A549 (cell line): ENCODE measurements at regions not wholly inside any gene's neighbourhood (a gene's known extent, or its start where the extent isn't known, plus 50 kb on each side); places are given as distances from the start of the nearest gene placed in this dataset.
A peak's percentile ranks its signal among the peaks of the same experiment; 100 is the strongest.

Source experiments
- ATAC-seq, 2 experiments: fragments of 200-7000 bp in 1 of 2; fragments of >200 bp in 1 of 2; cut with Nextera tagmentation in 1 of 2; cut with Tn5 transposase in 1 of 2; 3 replicates each; pipeline versions ENCODE4 v1.8.0 to v1.9.1; 2018 to 2020; ENCODE audit warnings: mild to moderate bottlenecking in 1 of 2, moderate library complexity in 1 of 2
- CTCF ChIA-PET: fragments of 300-600 bp; sonication (Branson Sonifier 250); formaldehyde crosslinking; extraction: SDS; loops from one replicate; lab custom pipeline; 2021; ENCODE audit warnings: antibody characterized with exemption, inconsistent platforms; lab: Yijun Ruan, JAX
- POLR2A ChIA-PET: fragments of 350-600 bp; formaldehyde crosslinking; extraction: SDS; loops from one replicate; lab custom pipeline; 2021; ENCODE audit warnings: antibody characterized with exemption, inconsistent platforms; lab: Yijun Ruan, JAX
- DNase-seq, 2 experiments: peaks; one replicate each; pipeline versions ENCODE4 v3.0.0 to v3.0.0-alpha.2; 2011 to 2016; ENCODE audit warnings: low read depth in 1 of 2, low spot score in 1 of 2
- FAIRE-seq: peaks from 2 replicates; lab custom pipeline; 2011; peaks lifted over from hg19 to GRCh38; lab: Jason Lieb, UNC
- H3K27ac ChIP-seq, 2 experiments: fragments of >200 bp; sonication (Bioruptor Twin); formaldehyde crosslinking; 3 replicates each; pipeline ENCODE4 v1.5.1; 2016 to 2017
- H3K4me1 ChIP-seq: fragments of >200 bp; sonication (Bioruptor Twin); formaldehyde crosslinking; 3 replicates; pipeline ENCODE4 v1.6.1; 2016
- H3K4me2 ChIP-seq: fragments of >200 bp; sonication (Bioruptor Twin); formaldehyde crosslinking; 3 replicates; pipeline ENCODE4 v1.6.1; 2016
- H3K4me3 ChIP-seq: fragments of >200 bp; sonication (Bioruptor Twin); formaldehyde crosslinking; 3 replicates; pipeline ENCODE4 v1.5.1; 2016
- H3K9me3 ChIP-seq: fragments of >200 bp; sonication (Bioruptor Twin); formaldehyde crosslinking; 3 replicates; pipeline ENCODE4 v1.6.1; 2016
- ATOH8 ChIP-seq: fragments of 250-450 bp; sonication (Bioruptor Pico); IDR thresholded peaks from 2 replicates; pipeline ENCODE4 v1.5.0; 2020; ENCODE audit warnings: low read depth, mild to moderate bottlenecking, moderate library complexity
- BHLHE40 ChIP-seq: IDR thresholded peaks from 2 replicates; pipeline ENCODE4 v1.6.1; 2012; ENCODE audit warnings: low read depth, low read length, inconsistent platforms
- CBX2 ChIP-seq: fragments of 200-600 bp; sonication (generic); IDR thresholded peaks from 2 replicates; pipeline ENCODE4 v1.6.1; 2016; ENCODE audit warnings: low read depth, mild to moderate bottlenecking, borderline replicate concordance
- CBX8 ChIP-seq: fragments of 200-600 bp; sonication (generic); IDR thresholded peaks from 2 replicates; pipeline ENCODE4 v1.6.1; 2016
- CEBPB ChIP-seq, 2 experiments: fragments of >200 bp in 1 of 2; sonication (Bioruptor Twin) in 1 of 2; formaldehyde crosslinking in 1 of 2; IDR thresholded peaks; 2 replicates each; pipeline ENCODE4 v1.6.1; 2012 to 2016
- E2F6 ChIP-seq: IDR thresholded peaks from 2 replicates; pipeline ENCODE4 v1.6.1; 2012; ENCODE audit warnings: low read depth, borderline replicate concordance
- EHF ChIP-seq: fragments of 250-450 bp; sonication (Bioruptor Pico); IDR thresholded peaks from 2 replicates; pipeline ENCODE4 v1.5.0; 2020; ENCODE audit warnings: mild to moderate bottlenecking
- FOXS1 ChIP-seq: fragments of 250-450 bp; sonication (Bioruptor Pico); IDR thresholded peaks from 2 replicates; pipeline ENCODE4 v1.5.0; 2020; ENCODE audit warnings: mild to moderate bottlenecking, moderate library complexity
- HDAC2 ChIP-seq: fragments of 200-600 bp; sonication (generic); IDR thresholded peaks from 2 replicates; pipeline ENCODE4 v1.6.1; 2016
- HMGXB4 ChIP-seq: fragments of 250-450 bp; sonication (Bioruptor Pico); IDR thresholded peaks from 2 replicates; pipeline ENCODE4 v1.5.0; 2021; ENCODE audit warnings: mild to moderate bottlenecking, moderate library complexity, borderline replicate concordance
- HOXA7 ChIP-seq: fragments of 250-450 bp; sonication (Bioruptor Pico); IDR thresholded peaks from 2 replicates; pipeline ENCODE4 v1.5.0; 2020; ENCODE audit warnings: mild to moderate bottlenecking, moderate library complexity
- HOXB13 ChIP-seq: fragments of 250-450 bp; sonication (Bioruptor Pico); IDR thresholded peaks from 2 replicates; pipeline ENCODE4 v1.5.0; 2020; ENCODE audit warnings: low read depth, mild to moderate bottlenecking, moderate library complexity
- HOXB5 ChIP-seq: fragments of 250-450 bp; sonication (Bioruptor Pico); IDR thresholded peaks from 2 replicates; pipeline ENCODE4 v1.5.0; 2020; ENCODE audit warnings: mild to moderate bottlenecking, moderate library complexity
- JUN ChIP-seq, 2 experiments: fragments of >200 bp; sonication (Bioruptor Twin); formaldehyde crosslinking; IDR thresholded peaks; 2 replicates in 1 of 2; 3 replicates in 1 of 2; pipeline ENCODE4 v1.6.1; 2016 to 2017
- KDM1A ChIP-seq: fragments of 200-600 bp; sonication (generic); IDR thresholded peaks from 2 replicates; pipeline ENCODE4 v1.6.1; 2016; ENCODE audit warnings: low read depth, mild to moderate bottlenecking
- PHF8 ChIP-seq: fragments of 200-600 bp; sonication (generic); IDR thresholded peaks from 2 replicates; pipeline ENCODE4 v1.6.1; 2016; ENCODE audit warnings: low read depth, mild to moderate bottlenecking, antibody characterized with exemption, moderate library complexity, borderline replicate concordance
- POLR2A ChIP-seq: IDR thresholded peaks from 2 replicates; pipeline ENCODE4 v1.6.1; 2012; ENCODE audit warnings: mild to moderate bottlenecking, low read length
- RAD21 ChIP-seq, 2 experiments: fragments of >200 bp in 1 of 2; sonication (Bioruptor Twin) in 1 of 2; formaldehyde crosslinking in 1 of 2; IDR thresholded peaks in 1 of 2; conservative IDR thresholded peaks in 1 of 2; 2 replicates in 1 of 2; 3 replicates in 1 of 2; pipeline ENCODE4 v1.6.1; 2012 to 2018; ENCODE audit warnings: inconsistent platforms in 1 of 2
- RCOR1 ChIP-seq: fragments of 150-350 bp; IDR thresholded peaks from 2 replicates; pipeline ENCODE4 v1.6.1; 2014; ENCODE audit warnings: antibody characterized with exemption, low read length, low read depth
- RNF2 ChIP-seq: fragments of 200-600 bp; sonication (generic); IDR thresholded peaks from 2 replicates; pipeline ENCODE4 v1.6.1; 2016; ENCODE audit warnings: low read depth, mild to moderate bottlenecking, antibody characterized with exemption, moderate library complexity, borderline replicate concordance
- SMC3 ChIP-seq: fragments of >200 bp; sonication (Bioruptor Twin); formaldehyde crosslinking; IDR thresholded peaks from 3 replicates; pipeline ENCODE4 v1.6.1; 2018; ENCODE audit warnings: inconsistent platforms
- USF2 ChIP-seq: fragments of 450-650 bp; IDR thresholded peaks from 2 replicates; pipeline ENCODE4 v1.6.1; 2014; ENCODE audit warnings: antibody characterized with exemption
- ZSCAN20 ChIP-seq: fragments of 250-450 bp; sonication (Bioruptor Pico); IDR thresholded peaks from 2 replicates; pipeline ENCODE4 v1.8.0; 2022; ENCODE audit warnings: mild to moderate bottlenecking, moderate library complexity
- WGBS: methylation state at CpG from one replicate; pipeline ENCODE4 v1.1.6; 2017; ENCODE audit errors: missing lambda C conversion rate; 5-methylcytosine and 5-hydroxymethylcytosine counted together

- ATAC-seq (no peak), DNase-seq (no peak), FAIRE-seq (no peak)
- Histone ChIP-seq H3K27ac (no peak overlapping the region), H3K4me3 (no peak overlapping the region), H3K4me2 (no peak overlapping the region), H3K9me3 (no peaks in the 10 kb centered on the region), H3K4me1 (no peaks in the 10 kb centered on the region)
- ChIA-PET CTCF (no interaction called here), POLR2A (no interaction called here)
- no peak for TF ChIP-seq CEBPB (IDR thresholded peaks at IDR 0.05)
- TF ChIP-seq HDAC2 = 0 out of 2 replicates have a peak, but pooled peaks have one; percentile 51
- TF ChIP-seq HOXB13 (CRISPR knock-in tag) = no peak
- TF ChIP-seq BHLHE40 = no peak
- no peak for TF ChIP-seq RNF2
Measured at GRCh38 chr2:64390586-64390985, 63.4 kb upstream of the LGALSL start.

- H3K4me1 ChIP-seq = no peaks in the 10 kb centered on the region
- FAIRE-seq (no peak), ATAC-seq (no peak), DNase-seq (no peak)
- no peak overlapping the region for H3K27ac ChIP-seq
- ChIA-PET POLR2A (no interaction called here), CTCF (no interaction called here)
- no peak overlapping the region for H3K4me2 ChIP-seq
- WGBS = 16% methylated on average over 2 of the region's 2 CpGs
- no peaks in the 10 kb centered on the region for H3K9me3 ChIP-seq
- H3K4me3 ChIP-seq = no peak overlapping the region
- TF ChIP-seq HOXB5 (CRISPR knock-in tag) = no peak
- TF ChIP-seq POLR2A = no peak
- TF ChIP-seq SMC3 = no peak
- no peak for TF ChIP-seq RAD21 (conservative IDR thresholded peaks at IDR 0.05 in 1 of 2, IDR thresholded peaks at IDR 0.05 in 1 of 2)
- TF ChIP-seq KDM1A = no peak
- TF ChIP-seq CBX8 = no peak
- TF ChIP-seq USF2 = no peak
- TF ChIP-seq JUN (IDR thresholded peaks at IDR 0.05) = no peak
- no peak for TF ChIP-seq RCOR1
- TF ChIP-seq EHF (CRISPR knock-in tag) = no peak
- no peak for TF ChIP-seq CEBPB (IDR thresholded peaks at IDR 0.05)
- TF ChIP-seq HOXA7 (CRISPR knock-in tag) = no peak
- TF ChIP-seq CBX2 = no peak
- no peak for TF ChIP-seq PHF8
- no peak for TF ChIP-seq ZSCAN20 (CRISPR knock-in tag)
- TF ChIP-seq ATOH8 (CRISPR knock-in tag) = no peak
- no peak for TF ChIP-seq RNF2
- no peak for TF ChIP-seq FOXS1 (CRISPR knock-in tag)
- no peak for TF ChIP-seq E2F6
Measured at GRCh38 chr2:64391424-64391823, 62.5 kb upstream of the LGALSL start.

- 33% methylated on average over 1 of the region's 1 CpG for WGBS
- FAIRE-seq = no peak
Measured at GRCh38 chr2:64391940-64392339, 62.0 kb upstream of the LGALSL start.

More at GRCh38 chr2:64391940-64392339, 62.0 kb upstream of the LGALSL start:
- no peak for DNase-seq
- H3K4me3 ChIP-seq = no peak overlapping the region
- POLR2A ChIA-PET = no interaction called here
- no peaks in the 10 kb centered on the region for H3K9me3 ChIP-seq
- H3K27ac ChIP-seq = no peak overlapping the region
- no peak for TF ChIP-seq ATOH8 (CRISPR knock-in tag)
- no peak for TF ChIP-seq EHF (CRISPR knock-in tag)
- TF ChIP-seq RNF2 = no peak
- TF ChIP-seq HMGXB4 (CRISPR knock-in tag) = no peak
- TF ChIP-seq, all 56 proteins: peak for 0
- no peaks in the 10 kb centered on the region for H3K4me1 ChIP-seq
- no peak overlapping the region for H3K4me2 ChIP-seq
- CTCF ChIA-PET = no interaction called here
- no peak for ATAC-seq
